CD14-positive monocyte (primary cell): ENCODE measurements at regions not wholly inside any gene's neighbourhood (a gene's known extent, or its start where the extent isn't known, plus 50 kb on each side); places are given as distances from the start of the nearest gene placed in this dataset.

Experiments
- DNase-seq, 3 donors: peaks; one replicate each; pipeline ENCODE4 v3.0.0-alpha.2; 2011 to 2022
- H2AFZ ChIP-seq: 2 replicates; pipeline ENCODE4 v1.6.0; 2012; ENCODE audit warnings: mild to moderate bottlenecking, low read depth, low read length, inconsistent platforms; ENCODE audit not compliant: insufficient read depth, poor library complexity, severe bottlenecking
- H3K27ac ChIP-seq, 2 donors: 1 replicate in 1 of 2; 2 replicates in 1 of 2; pipeline ENCODE4 v1.5.1; 2012 to 2013; ENCODE audit warnings: low read length in 2 of 2, control low read depth in 1 of 2, inconsistent platforms in 1 of 2, low read depth in 1 of 2, mild to moderate bottlenecking in 1 of 2
- H3K27me3 ChIP-seq, 2 donors: one replicate each; pipeline versions ENCODE4 v1.6.0 to v1.6.1; 2011 to 2013; ENCODE audit warnings: low read length in 2 of 2; ENCODE audit not compliant: control insufficient read depth in 2 of 2, insufficient read depth in 2 of 2
- H3K36me3 ChIP-seq, 2 donors: replicated peaks in 1 of 2; 1 replicate in 1 of 2; 2 replicates in 1 of 2; pipeline versions ENCODE4 v1.5.1 to v1.6.1; 2012 to 2013; ENCODE audit warnings: low read length in 2 of 2, control low read depth in 1 of 2, inconsistent platforms in 1 of 2, mild to moderate bottlenecking in 1 of 2; ENCODE audit not compliant: insufficient read depth in 2 of 2, control insufficient read depth in 1 of 2
- H3K4me1 ChIP-seq, 2 donors: 1 replicate in 1 of 2; 2 replicates in 1 of 2; pipeline versions ENCODE4 v1.5.1 to v1.6.1; 2012 to 2013; ENCODE audit warnings: low read length in 2 of 2, control low read depth in 1 of 2, inconsistent platforms in 1 of 2, mild to moderate bottlenecking in 1 of 2, moderate library complexity in 1 of 2; ENCODE audit not compliant: insufficient read depth in 2 of 2, control insufficient read depth in 1 of 2
- H3K4me2 ChIP-seq: replicated peaks from 2 replicates; pipeline ENCODE3; 2012; ENCODE audit warnings: low read length, moderate library complexity, mild to moderate bottlenecking; ENCODE audit not compliant: poor library complexity, severe bottlenecking; ENCODE audit errors: extremely low read depth
- H3K4me3 ChIP-seq, 3 experiments: fragments of 200-600 bp in 1 of 3; sonication (generic) in 1 of 3; replicated peaks in 1 of 3; 1 replicate in 2 of 3; 2 replicates in 1 of 3; pipeline ENCODE4 v1.5.1; 2011 to 2013; ENCODE audit warnings: low read length in 3 of 3, mild to moderate bottlenecking in 3 of 3, control low read depth in 2 of 3, low read depth in 2 of 3, inconsistent platforms in 1 of 3, moderate library complexity in 1 of 3
- H3K79me2 ChIP-seq: 2 replicates; pipeline ENCODE4 v1.6.0; 2012; ENCODE audit warnings: mild to moderate bottlenecking, control low read depth, inconsistent platforms, low read length, moderate library complexity; ENCODE audit not compliant: insufficient read depth
- H3K9ac ChIP-seq: 2 replicates; pipeline ENCODE4 v1.6.0; 2017; ENCODE audit warnings: low read length, mild to moderate bottlenecking; ENCODE audit not compliant: insufficient read depth, poor library complexity, severe bottlenecking
- H3K9me3 ChIP-seq, 2 donors: replicated peaks in 1 of 2; 1 replicate in 1 of 2; 2 replicates in 1 of 2; pipeline versions ENCODE4 v1.5.1 to v1.6.1; 2012 to 2013; ENCODE audit warnings: low read length in 2 of 2, control low read depth in 1 of 2; ENCODE audit not compliant: control insufficient read depth in 1 of 2, insufficient read depth in 1 of 2
- H4K20me1 ChIP-seq: 2 replicates; pipeline ENCODE4 v1.6.0; 2012; ENCODE audit warnings: mild to moderate bottlenecking, low read length, control low read depth, moderate library complexity; ENCODE audit not compliant: insufficient read depth
- H3K27ac Mint-ChIP-seq, 7 donors: one replicate each; pipeline ENCODE4 v1.8.0; 2020; ENCODE audit warnings: mild to moderate bottlenecking in 7 of 7, mixed read lengths in 7 of 7, moderate library complexity in 6 of 7, inconsistent platforms in 2 of 7
- H3K27me3 Mint-ChIP-seq, 3 donors: one replicate each; pipeline ENCODE4 v1.8.0; 2021 to 2022; ENCODE audit warnings: low read depth in 3 of 3, mild to moderate bottlenecking in 3 of 3, mixed read lengths in 3 of 3, moderate library complexity in 3 of 3, inconsistent platforms in 1 of 3
- H3K36me3 Mint-ChIP-seq, 2 donors: one replicate each; pipeline ENCODE4 v1.8.0; 2020; ENCODE audit warnings: mixed read lengths in 2 of 2, inconsistent platforms in 1 of 2, mild to moderate bottlenecking in 1 of 2
- H3K4me1 Mint-ChIP-seq: one replicate; pipeline ENCODE4 v1.8.0; 2020; ENCODE audit warnings: mild to moderate bottlenecking, mixed read lengths
- H3K4me3 Mint-ChIP-seq, 2 donors: one replicate each; pipeline ENCODE4 v1.8.0; 2020; ENCODE audit warnings: mild to moderate bottlenecking in 2 of 2, mixed read lengths in 2 of 2, moderate library complexity in 1 of 2
- H3K9me3 Mint-ChIP-seq, 7 donors: one replicate each; pipeline ENCODE4 v1.8.0; 2020 to 2022; ENCODE audit warnings: mixed read lengths in 7 of 7, mild to moderate bottlenecking in 6 of 7, moderate library complexity in 6 of 7, inconsistent platforms in 2 of 7
- CTCF ChIP-seq: fragments of 200-600 bp; IDR thresholded peaks from one replicate; pipeline ENCODE4 v1.8.0; 2022; ENCODE audit warnings: antibody characterized with exemption, mild to moderate bottlenecking
- WGBS: methylation state at CpG from one replicate; pipeline ENCODE4 v1.1.5; 2013; ENCODE audit warnings: missing lambda C conversion rate; ENCODE audit not compliant: insufficient coverage; 5-methylcytosine and 5-hydroxymethylcytosine counted together
- intact Hi-C, 2 donors: fragments of 100-400 bp; cut with micrococcal nuclease; formaldehyde crosslinking; loops; one replicate each; pipeline versions ENCODE4 v1.15.0 to v1.15.1; 2023

GRCh38 chr13:63853816-63854215, 2438.2 kb upstream of the PCDH20 start:
- H2AFZ ChIP-seq: no peak overlapping the region
- H3K36me3 Mint-ChIP-seq: no peaks in the 10 kb centered on the region

GRCh38 chr13:63851526-63851925, 2435.9 kb upstream of the PCDH20 start:
- Histone ChIP-seq H3K79me2 (no peaks in the 10 kb centered on the region), H4K20me1 (no peaks in the 10 kb centered on the region), H3K9ac (no peak overlapping the region), H3K4me3 (no peak overlapping the region), H2AFZ (no peak overlapping the region), H3K9me3 (peaks cover 0 to 6% of the 10 kb centered on the region in 2 donors), H3K36me3 (no peaks in the 10 kb centered on the region), H3K27ac (no peak overlapping the region), H3K27me3 (no peaks in the 10 kb centered on the region), H3K4me2 (no peak overlapping the region), H3K4me1 (no peaks in the 10 kb centered on the region)
- peaks cover 0 to 10% (median 0%) of the 10 kb centered on the region in 7 donors for H3K9me3 Mint-ChIP-seq
- no peaks in the 10 kb centered on the region for H3K27me3 Mint-ChIP-seq
- no peak overlapping the region for H3K27ac Mint-ChIP-seq
- no peak for DNase-seq
- WGBS: 100% methylated on average over 1 of the region's 2 CpGs
- TF ChIP-seq CTCF: no peak
- no peak overlapping the region for H3K4me3 Mint-ChIP-seq
- H3K36me3 Mint-ChIP-seq: no peaks in the 10 kb centered on the region
- no peaks in the 10 kb centered on the region for H3K4me1 Mint-ChIP-seq
- intact Hi-C loops: no loop called here

More at GRCh38 chr13:63853816-63854215, 2438.2 kb upstream of the PCDH20 start:
- no peak overlapping the region for H3K4me3 Mint-ChIP-seq
- Histone ChIP-seq H3K4me2 (no peak overlapping the region), H3K9me3 (peaks cover 0 to 1% of the 10 kb centered on the region in 2 donors), H3K9ac (no peak overlapping the region), H3K36me3 (no peaks in the 10 kb centered on the region), H3K27ac (no peak overlapping the region), H3K4me1 (no peaks in the 10 kb centered on the region), H3K27me3 (no peaks in the 10 kb centered on the region), H3K79me2 (no peaks in the 10 kb centered on the region), H4K20me1 (no peaks in the 10 kb centered on the region), H3K4me3 (no peak overlapping the region)
- H3K9me3 Mint-ChIP-seq: peaks cover 0 to 5% (median 0%) of the 10 kb centered on the region in 7 donors
- H3K4me1 Mint-ChIP-seq: no peaks in the 10 kb centered on the region
- H3K27ac Mint-ChIP-seq: no peak overlapping the region
- no peaks in the 10 kb centered on the region for H3K27me3 Mint-ChIP-seq
- intact Hi-C loops: no loop called here
- WGBS: 100% methylated on average over 1 of the region's 2 CpGs
- no peak for TF ChIP-seq CTCF
- DNase-seq: no peak
